HCT116 (cell line): ENCODE measurements at regions not wholly inside any gene's neighbourhood (a gene's known extent, or its start where the extent isn't known, plus 50 kb on each side); places are given as distances from the start of the nearest gene placed in this dataset.
"Not testable (repeated sequence)": the region's sequence is repeated elsewhere in the genome, so short reads cannot be mapped to it uniquely, and the experiment has no call there.

Experiments used
- ATAC-seq: fragments of 200-7000 bp; cut with Tn5 transposase; 2 replicates; pipeline ENCODE4 v1.9.1; 2020; ENCODE audit warnings: mild to moderate bottlenecking, moderate library complexity
- BruUV-seq: library from RNA; stranded (reverse); fragments of 400-500 nt; replicated peaks from 2 replicates; lab custom pipeline; 2021; lab: Mats Ljungman, UMichigan
- CTCF ChIA-PET: fragments of 300-600 bp; sonication (Branson Sonifier 250); formaldehyde crosslinking; loops from one replicate; lab custom pipeline; 2021; ENCODE audit warnings: antibody characterized with exemption; lab: Charles Lee
- POLR2A ChIA-PET: fragments of 300-600, 350-600 bp; sonication (Branson Sonifier 250); formaldehyde crosslinking; loops from one replicate; lab custom pipeline; 2021; ENCODE audit warnings: antibody characterized with exemption; lab: Charles Lee
- RAD21 ChIA-PET, 2 experiments: fragments of 300-600 bp; sonication (Branson Sonifier 250); formaldehyde crosslinking; loops; one replicate each; lab custom pipeline; 2023; ENCODE audit warnings: low total read pairs in 2 of 2; ENCODE audit not compliant: uncharacterized antibody in 2 of 2, unreplicated experiment in 2 of 2, low non-redundant PET in 1 of 2; lab: Charles Lee
- DNase-seq: peaks from one replicate; pipeline ENCODE4 v3.0.0-alpha.2; 2010; ENCODE audit warnings: low read depth, low spot score
- H2AFZ ChIP-seq: fragments of 200-600 bp; shearing (Covaris generic), sonication (generic); 2 replicates; pipeline ENCODE4 v1.6.1; 2017; ENCODE audit warnings: low read depth, mixed run types, mixed read lengths, antibody characterized with exemption, low read length; ENCODE audit not compliant: poor library complexity, severe bottlenecking
- H3K27ac ChIP-seq: 2 replicates; pipeline ENCODE4 v1.5.1; 2012; ENCODE audit warnings: low read depth, low read length
- H3K27me3 ChIP-seq: fragments of 200-600 bp; sonication (generic); 2 replicates; pipeline ENCODE4 v1.6.1; 2016; ENCODE audit warnings: mixed run types, low read length, mixed read lengths; ENCODE audit not compliant: insufficient read depth
- H3K36me3 ChIP-seq, 2 experiments: fragments of 200-500 bp in 1 of 2; fragments of 200-600 bp in 1 of 2; sonication (Bioruptor generic) in 1 of 2; sonication (generic) in 1 of 2; 2 replicates each; pipeline versions ENCODE4 v1.5.1 to v1.6.1; 2014 to 2016; ENCODE audit warnings: low read length in 2 of 2, inconsistent platforms in 1 of 2, mixed read lengths in 1 of 2, mixed run types in 1 of 2; ENCODE audit not compliant: insufficient read depth in 2 of 2, control insufficient read depth in 1 of 2
- H3K4me1 ChIP-seq, 2 experiments: fragments of 200-600 bp in 1 of 2; sonication (generic) in 1 of 2; 2 replicates each; pipeline versions ENCODE4 v1.5.1 to v1.6.1; 2012 to 2017; ENCODE audit warnings: low read length in 2 of 2, inconsistent platforms in 1 of 2, mild to moderate bottlenecking in 1 of 2, mixed read lengths in 1 of 2, mixed run types in 1 of 2, moderate library complexity in 1 of 2; ENCODE audit not compliant: insufficient read depth in 2 of 2, control insufficient read depth in 1 of 2
- H3K4me2 ChIP-seq: fragments of 200-600 bp; sonication (generic); 2 replicates; pipeline ENCODE4 v1.6.1; 2017; ENCODE audit warnings: mixed run types, low read length, mixed read lengths
- H3K4me3 ChIP-seq, 2 experiments: fragments of 200-600 bp in 1 of 2; sonication (generic) in 1 of 2; replicated peaks in 1 of 2; 2 replicates each; pipeline ENCODE4 v1.5.1; 2011 to 2016; ENCODE audit warnings: low read length in 2 of 2, control low read depth in 1 of 2, low read depth in 1 of 2, mild to moderate bottlenecking in 1 of 2, mixed read lengths in 1 of 2, mixed run types in 1 of 2
- H3K79me2 ChIP-seq: fragments of 200-600 bp; sonication (generic); 2 replicates; pipeline ENCODE4 v1.6.1; 2017; ENCODE audit warnings: mild to moderate bottlenecking, mixed run types, low read length, moderate library complexity, mixed read lengths; ENCODE audit not compliant: insufficient read depth
- H3K9ac ChIP-seq: fragments of 200-600 bp; sonication (generic); 2 replicates; pipeline ENCODE4 v1.6.1; 2016; ENCODE audit warnings: low read length, mixed read lengths
- H3K9me2 ChIP-seq: fragments of 200-600 bp; sonication (generic), shearing (Covaris generic); 2 replicates; pipeline ENCODE4 v1.6.1; 2017; ENCODE audit warnings: mixed run types, mild to moderate bottlenecking, moderate library complexity; ENCODE audit not compliant: insufficient read depth
- H3K9me3 ChIP-seq, 2 experiments: fragments of 200-500 bp in 1 of 2; fragments of 200-600 bp in 1 of 2; sonication (Bioruptor generic) in 1 of 2; sonication (generic) in 1 of 2; 2 replicates each; pipeline ENCODE4 v1.6.1; 2014 to 2017; ENCODE audit warnings: low read length in 2 of 2, mixed read lengths in 2 of 2, inconsistent platforms in 1 of 2, low read depth in 1 of 2, mild to moderate bottlenecking in 1 of 2, mixed run types in 1 of 2, moderate library complexity in 1 of 2; ENCODE audit not compliant: control insufficient read depth in 1 of 2, insufficient read depth in 1 of 2
- H4K20me1 ChIP-seq: fragments of 200-600 bp; sonication (generic), shearing (Covaris generic); 2 replicates; pipeline ENCODE4 v1.6.1; 2017; ENCODE audit warnings: mixed run types, mild to moderate bottlenecking, moderate library complexity; ENCODE audit not compliant: insufficient read depth
- ATF3 ChIP-seq: IDR thresholded peaks from 2 replicates; pipeline ENCODE4 v1.6.1; 2012
- ELF1 ChIP-seq: IDR thresholded peaks from 2 replicates; pipeline ENCODE4 v1.6.1; 2012; ENCODE audit warnings: low read depth, borderline replicate concordance
- MAX ChIP-seq: IDR thresholded peaks from 2 replicates; pipeline ENCODE4 v1.6.1; 2012
- REST ChIP-seq: IDR thresholded peaks from 2 replicates; pipeline ENCODE4 v1.6.1; 2012; ENCODE audit warnings: low read depth
- TCF7L2 ChIP-seq: IDR thresholded peaks from 2 replicates; pipeline ENCODE4 v1.7.0; 2011; ENCODE audit warnings: borderline replicate concordance, inconsistent platforms; ENCODE audit not compliant: insufficient read depth, insufficient read length; ENCODE audit errors: extremely low read depth
- ZNF274 ChIP-seq: fragments of 200-500 bp; sonication (Bioruptor generic); IDR thresholded peaks from 2 replicates; pipeline ENCODE4 v1.6.1; 2014; ENCODE audit warnings: mild to moderate bottlenecking, low read depth, low read length, inconsistent platforms
- intact Hi-C: fragments of 100-400 bp; cut with micrococcal nuclease; formaldehyde crosslinking; loops from 2 replicates; pipeline ENCODE4 v1.10.0; 2022
- TF ChIP-seq, protein P1 (sequence below), 3 experiments: fragments of 200-600 bp in 1 of 3; sonication (generic) in 1 of 3; IDR thresholded peaks in 2 of 3; conservative IDR thresholded peaks in 1 of 3; 2 replicates each; pipeline ENCODE4 v1.5.1; 2012 to 2017; ENCODE audit warnings: low read depth in 2 of 3, low read length in 2 of 3, antibody characterized with exemption in 1 of 3, borderline replicate concordance in 1 of 3, control low read depth in 1 of 3, mild to moderate bottlenecking in 1 of 3, mixed read lengths in 1 of 3, mixed run types in 1 of 3, moderate library complexity in 1 of 3; ENCODE audit not compliant: insufficient read depth in 1 of 3

- H3K4me1 ChIP-seq, H3K4me3 ChIP-seq, H3K9me2 ChIP-seq, DNase-seq, H3K27ac ChIP-seq, H3K27me3 ChIP-seq, CTCF ChIA-PET, RAD21 ChIA-PET, ATAC-seq, POLR2A ChIA-PET, H3K36me3 ChIP-seq, H3K79me2 ChIP-seq, H3K9ac ChIP-seq, intact Hi-C loops, H4K20me1 ChIP-seq, H3K9me3 ChIP-seq: not testable (repeated sequence)
- TF ChIP-seq, protein P1, sequence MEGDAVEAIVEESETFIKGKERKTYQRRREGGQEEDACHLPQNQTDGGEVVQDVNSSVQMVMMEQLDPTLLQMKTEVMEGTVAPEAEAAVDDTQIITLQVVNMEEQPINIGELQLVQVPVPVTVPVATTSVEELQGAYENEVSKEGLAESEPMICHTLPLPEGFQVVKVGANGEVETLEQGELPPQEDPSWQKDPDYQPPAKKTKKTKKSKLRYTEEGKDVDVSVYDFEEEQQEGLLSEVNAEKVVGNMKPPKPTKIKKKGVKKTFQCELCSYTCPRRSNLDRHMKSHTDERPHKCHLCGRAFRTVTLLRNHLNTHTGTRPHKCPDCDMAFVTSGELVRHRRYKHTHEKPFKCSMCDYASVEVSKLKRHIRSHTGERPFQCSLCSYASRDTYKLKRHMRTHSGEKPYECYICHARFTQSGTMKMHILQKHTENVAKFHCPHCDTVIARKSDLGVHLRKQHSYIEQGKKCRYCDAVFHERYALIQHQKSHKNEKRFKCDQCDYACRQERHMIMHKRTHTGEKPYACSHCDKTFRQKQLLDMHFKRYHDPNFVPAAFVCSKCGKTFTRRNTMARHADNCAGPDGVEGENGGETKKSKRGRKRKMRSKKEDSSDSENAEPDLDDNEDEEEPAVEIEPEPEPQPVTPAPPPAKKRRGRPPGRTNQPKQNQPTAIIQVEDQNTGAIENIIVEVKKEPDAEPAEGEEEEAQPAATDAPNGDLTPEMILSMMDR (IDR thresholded peaks at IDR 0.05 in 2 of 3, conservative IDR thresholded peaks at IDR 0.05 in 1 of 3; ENCODE audit: borderline replicate concordance in 1 of 3, insufficient read depth in 1 of 3, low read depth in 2 of 3, low read length in 2 of 3): peak in 1 of 3 experiments; percentile 29; a peak in 2 of 6 replicates
- TF ChIP-seq, all 23 proteins: peak for 1; not testable (repeated sequence) for 22
- BruUV-seq, H2AFZ ChIP-seq, H3K4me2 ChIP-seq: not testable (repeated sequence)
These were observed 1100.7 kb downstream of the TMEM121 start for GRCh38 chr14:106626942-106627588.

DNA sequence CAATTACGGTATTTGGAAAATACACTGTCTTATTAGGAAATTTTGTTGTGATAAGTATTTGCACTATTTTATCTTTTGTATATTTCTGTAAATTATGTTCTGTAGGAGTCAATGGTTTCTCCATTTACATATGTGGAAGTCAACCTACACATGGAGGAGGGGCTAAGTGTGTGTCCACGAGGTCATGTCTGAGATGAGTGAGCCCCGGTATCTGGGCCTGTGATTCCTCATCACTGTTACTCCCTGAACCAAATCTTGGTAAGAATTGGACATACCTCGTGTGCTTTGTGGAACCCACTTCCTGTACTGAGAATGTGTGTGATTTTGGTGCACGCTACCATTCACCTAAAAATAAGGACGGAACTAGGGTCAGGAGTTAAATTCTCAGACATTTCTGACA is 1105.5 kb downstream of the TMEM121 start:
- Histone ChIP-seq H3K79me2 (no peaks in the 10 kb centered on the region), H3K36me3 (no peaks in the 10 kb centered on the region), H3K9me2 (no peaks in the 10 kb centered on the region), H4K20me1 (no peaks in the 10 kb centered on the region), H3K4me1 (no peaks in the 10 kb centered on the region), H3K27me3 (no peaks in the 10 kb centered on the region), H3K4me3 (no peak overlapping the region), H3K9ac (no peak overlapping the region), H2AFZ (no peak overlapping the region), H3K27ac (no peak overlapping the region), H3K4me2 (no peak overlapping the region), H3K9me3 (peaks cover 10 to 12% of the 10 kb centered on the region in 2 experiments; a peak in 2 of 4 replicates)
- ATAC-seq: no peak
- DNase-seq: no peak
- intact Hi-C loops: no loop called here
- no TSS peak for BruUV-seq
- CTCF ChIA-PET: no interaction called here
- RAD21 ChIA-PET: no interaction called here
- POLR2A ChIA-PET: no interaction called here
- TF ChIP-seq ZNF274: no peak
- TF ChIP-seq REST: no peak
- TF ChIP-seq TCF7L2: no peak
- TF ChIP-seq MAX: no peak
- no peak for TF ChIP-seq ATF3
- TF ChIP-seq, protein P1 (IDR thresholded peaks at IDR 0.05 in 2 of 3, conservative IDR thresholded peaks at IDR 0.05 in 1 of 3; ENCODE audit: borderline replicate concordance in 1 of 3, insufficient read depth in 1 of 3, low read depth in 2 of 3, low read length in 2 of 3): no peak
- TF ChIP-seq ELF1: no peak
